ENCODE measurements at regions not wholly inside any gene's neighbourhood (a gene's known extent, or its start where the extent isn't known, plus 50 kb on each side); places are given as distances from the start of the nearest gene placed in this dataset.

DNA sequence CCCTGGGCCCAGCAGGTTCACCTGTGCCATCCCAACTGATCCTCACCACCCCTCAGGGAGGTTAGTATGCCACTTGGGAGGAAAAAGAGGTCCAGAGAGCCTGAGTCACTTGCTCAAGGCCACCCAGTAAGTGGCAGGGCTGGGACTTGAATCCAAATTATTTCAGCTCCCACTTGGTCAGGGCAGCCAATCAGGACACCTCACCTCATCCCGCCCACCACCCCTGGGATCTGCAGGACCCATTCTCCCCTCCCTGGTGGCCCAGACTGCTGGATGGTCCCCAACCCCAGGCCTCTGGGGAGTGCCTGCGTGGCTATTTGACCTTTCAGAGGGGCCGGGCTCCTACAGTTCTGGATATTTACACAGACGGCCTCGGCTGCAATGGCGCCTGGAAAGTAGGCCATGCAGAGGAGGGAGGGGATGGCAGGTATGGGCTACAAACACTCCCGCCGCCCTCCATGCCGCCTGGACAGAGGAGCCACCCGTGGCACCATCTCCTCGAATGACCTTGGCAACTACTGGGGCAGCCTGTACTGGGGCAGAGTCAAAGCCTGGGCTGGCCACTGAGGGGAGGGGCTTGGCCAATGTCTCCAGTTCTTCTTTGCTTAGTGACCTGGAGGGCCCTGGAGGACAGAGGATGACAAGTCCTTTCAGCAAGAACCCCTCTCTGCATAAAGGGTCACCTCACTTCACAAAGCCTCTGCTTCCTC is 153.6 kb upstream of the LINGO1 start:
- no peak for TF ChIP-seq POLR2A (IDR thresholded peaks at IDR 0.05; ENCODE audit: low read length)
- no peak for TF ChIP-seq GATA1 (IDR thresholded peaks at IDR 0.05; ENCODE audit: low read depth, low read length)
- DNase-seq: no peak

GRCh38 chr15:77784361-77785292 is 151.9 kb upstream of the LINGO1 start:
- DNase-seq: peak; percentile 36 to 48
- no peak for TF ChIP-seq GATA1 (IDR thresholded peaks at IDR 0.05; ENCODE audit: low read depth, low read length)
- no peak for TF ChIP-seq POLR2A (IDR thresholded peaks at IDR 0.05; ENCODE audit: low read length)

DNA sequence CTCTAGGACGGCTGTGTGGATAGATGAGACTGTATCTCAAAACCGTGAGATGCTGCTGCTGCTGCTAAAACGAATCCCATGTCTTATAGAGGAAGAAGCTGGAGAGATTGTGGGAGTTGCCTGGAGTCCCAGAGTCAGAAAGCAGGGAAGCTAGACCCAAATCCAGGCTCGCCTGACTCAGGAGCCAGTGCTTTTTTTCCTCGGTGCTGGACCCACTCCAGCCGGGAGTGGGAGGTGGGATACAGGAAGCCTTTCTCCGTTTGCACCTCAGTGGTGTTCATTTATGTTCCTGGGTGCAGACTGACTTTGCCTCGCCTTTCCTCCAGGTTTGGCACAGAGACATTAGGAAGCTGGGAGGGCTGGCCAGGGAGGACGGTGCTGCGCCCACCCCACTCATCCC is 150.9 kb upstream of the LINGO1 start:
- TF ChIP-seq POLR2A (IDR thresholded peaks at IDR 0.05; ENCODE audit: low read length) (no peak), GATA1 (IDR thresholded peaks at IDR 0.05; ENCODE audit: low read depth, low read length) (no peak)
- DNase-seq: no peak

- no peak for DNase-seq
- TF ChIP-seq POLR2A (IDR thresholded peaks at IDR 0.05; ENCODE audit: low read length): no peak
- no peak for TF ChIP-seq GATA1 (IDR thresholded peaks at IDR 0.05; ENCODE audit: low read depth, low read length)
These were observed 150.0 kb upstream of the LINGO1 start for GRCh38 chr15:77782691-77783090.

GRCh38 chr15:77781946-77782240 is 149.2 kb upstream of the LINGO1 start:
- TF ChIP-seq POLR2A (IDR thresholded peaks at IDR 0.05; ENCODE audit: low read length) (no peak), GATA1 (IDR thresholded peaks at IDR 0.05; ENCODE audit: low read depth, low read length) (no peak)
- DNase-seq: no peak

- TF ChIP-seq POLR2A (IDR thresholded peaks at IDR 0.05; ENCODE audit: low read length) (no peak), GATA1 (IDR thresholded peaks at IDR 0.05; ENCODE audit: low read depth, low read length) (no peak)
- no peak for DNase-seq
These were observed 148.6 kb upstream of the LINGO1 start for GRCh38 chr15:77781151-77781945.

DNA sequence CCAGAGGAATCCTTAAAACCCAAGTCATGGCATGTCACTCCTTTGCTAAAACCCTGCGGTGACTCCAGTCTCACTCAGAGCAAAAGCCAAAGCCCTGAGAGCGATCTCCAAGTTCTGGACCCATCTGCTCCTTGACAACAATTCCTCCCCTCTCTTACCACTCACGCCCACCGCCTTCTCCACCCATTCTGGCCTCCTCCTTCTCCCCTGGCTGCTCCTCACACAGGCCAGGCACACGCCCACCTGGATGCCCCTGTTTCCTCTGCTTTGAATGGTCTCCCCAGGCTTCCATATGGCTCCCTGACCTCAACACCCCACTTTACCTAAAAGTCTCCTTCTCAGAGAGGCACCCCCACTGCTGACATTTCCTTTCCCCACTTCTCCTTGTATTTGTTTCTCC is 146.1 kb upstream of the LINGO1 start:
- no peak for TF ChIP-seq GATA1 (IDR thresholded peaks at IDR 0.05; ENCODE audit: low read depth, low read length)
- no peak for TF ChIP-seq POLR2A (IDR thresholded peaks at IDR 0.05; ENCODE audit: low read length)
- no peak for DNase-seq

GRCh38 chr15:77775837-77776236 is 143.1 kb upstream of the LINGO1 start:
- DNase-seq: no peak
- TF ChIP-seq POLR2A (IDR thresholded peaks at IDR 0.05; ENCODE audit: low read length) (no peak), GATA1 (IDR thresholded peaks at IDR 0.05; ENCODE audit: low read depth, low read length) (no peak)

DNA sequence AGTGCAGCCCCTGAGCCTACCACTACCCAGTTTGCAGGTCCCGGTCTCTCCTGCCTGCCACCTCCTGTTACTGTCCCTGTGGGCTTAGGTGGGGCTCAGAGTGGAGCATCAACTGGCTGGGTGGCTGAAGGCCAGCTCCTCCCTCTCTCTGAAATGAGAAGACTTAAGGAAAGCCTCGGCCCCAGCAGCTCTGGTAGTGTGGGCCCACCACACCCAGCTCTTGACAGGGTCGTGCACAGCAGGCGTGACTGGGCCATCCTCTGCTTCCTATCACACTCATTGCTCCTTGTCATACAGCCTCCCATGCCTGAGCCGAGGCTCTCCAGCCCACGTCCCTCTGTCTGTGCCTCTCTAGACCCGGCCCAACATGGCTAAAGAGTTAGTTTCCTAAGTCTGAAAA is 142.7 kb upstream of the LINGO1 start:
- DNase-seq: no peak
- TF ChIP-seq GATA1 (IDR thresholded peaks at IDR 0.05; ENCODE audit: low read depth, low read length) (no peak), POLR2A (IDR thresholded peaks at IDR 0.05; ENCODE audit: low read length) (no peak)

DNA sequence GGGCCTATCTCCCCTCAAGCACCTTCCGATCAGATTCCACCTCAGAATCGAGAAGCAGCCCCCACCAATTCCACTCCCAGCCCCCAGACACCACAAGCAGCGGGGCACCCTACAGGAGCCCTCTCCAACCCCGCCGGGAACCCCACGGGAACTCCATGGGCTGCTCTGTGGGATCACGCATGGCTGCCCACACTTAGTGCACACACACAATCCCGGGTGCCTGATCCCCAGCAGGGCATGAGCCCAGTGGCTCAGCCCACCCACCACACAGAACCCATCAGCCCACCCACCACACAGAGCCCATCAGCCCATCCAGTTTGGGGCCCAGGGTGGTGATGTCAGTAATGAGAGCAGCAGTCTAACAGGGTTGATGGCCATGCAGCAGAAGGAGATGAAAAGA is 141.6 kb upstream of the LINGO1 start:
- TF ChIP-seq GATA1 (IDR thresholded peaks at IDR 0.05; ENCODE audit: low read depth, low read length): no peak
- no peak for TF ChIP-seq POLR2A (IDR thresholded peaks at IDR 0.05; ENCODE audit: low read length)
- DNase-seq: no peak

DNA sequence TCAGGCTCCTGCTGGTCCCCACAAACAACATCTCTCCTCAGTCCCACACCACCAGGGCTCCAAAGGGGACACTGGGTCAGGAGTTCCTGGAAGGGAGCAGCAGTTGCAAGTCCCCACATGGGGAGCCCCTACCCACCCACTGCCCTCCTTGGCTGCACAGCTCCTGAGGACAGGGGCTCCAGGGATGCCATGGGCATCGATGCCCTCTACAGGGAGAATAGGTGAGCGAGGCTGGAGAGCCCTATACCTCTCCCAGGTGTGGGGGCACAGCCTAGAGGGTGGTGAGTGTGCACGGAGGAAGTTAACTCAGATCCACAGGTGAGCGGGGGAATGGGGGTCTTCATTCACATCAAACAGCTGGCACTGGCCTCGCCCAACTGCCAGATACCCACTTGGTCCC is 141.2 kb upstream of the LINGO1 start:
- TF ChIP-seq GATA1 (IDR thresholded peaks at IDR 0.05; ENCODE audit: low read depth, low read length) (no peak), POLR2A (IDR thresholded peaks at IDR 0.05; ENCODE audit: low read length) (no peak)
- DNase-seq: no peak

GRCh38 chr15:77772641-77773402 is 140.1 kb upstream of the LINGO1 start:
- no peak for TF ChIP-seq GATA1 (IDR thresholded peaks at IDR 0.05; ENCODE audit: low read depth, low read length)
- no peak for DNase-seq

DNA sequence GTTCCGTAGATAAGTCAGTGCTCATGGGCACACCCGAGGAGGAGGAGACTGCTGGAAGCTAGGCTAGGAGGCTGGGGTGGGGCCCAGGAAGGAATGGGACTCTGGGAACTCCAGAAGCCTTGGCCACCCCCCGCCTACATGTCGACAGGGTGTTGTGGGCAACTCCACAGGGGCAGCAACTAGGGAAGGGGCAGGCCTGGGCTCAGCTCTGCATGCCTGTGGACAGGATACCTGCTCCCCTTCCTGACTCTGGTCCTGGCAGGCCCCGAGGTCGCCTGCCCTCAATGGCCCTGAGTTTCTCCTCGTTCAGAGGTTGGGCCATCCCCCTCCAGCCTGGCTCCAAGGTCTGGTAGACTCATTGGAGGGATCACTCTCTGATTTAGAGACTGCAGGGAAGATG is 138.9 kb upstream of the LINGO1 start:
- no peak for TF ChIP-seq POLR2A (IDR thresholded peaks at IDR 0.05; ENCODE audit: low read length)
- TF ChIP-seq GATA1 (IDR thresholded peaks at IDR 0.05; ENCODE audit: low read depth, low read length): no peak
- no peak for DNase-seq
